ENCODE measurements at regions not wholly inside any gene's neighbourhood (a gene's known extent, or its start where the extent isn't known, plus 50 kb on each side); places are given as distances from the start of the nearest gene placed in this dataset.

DNA sequence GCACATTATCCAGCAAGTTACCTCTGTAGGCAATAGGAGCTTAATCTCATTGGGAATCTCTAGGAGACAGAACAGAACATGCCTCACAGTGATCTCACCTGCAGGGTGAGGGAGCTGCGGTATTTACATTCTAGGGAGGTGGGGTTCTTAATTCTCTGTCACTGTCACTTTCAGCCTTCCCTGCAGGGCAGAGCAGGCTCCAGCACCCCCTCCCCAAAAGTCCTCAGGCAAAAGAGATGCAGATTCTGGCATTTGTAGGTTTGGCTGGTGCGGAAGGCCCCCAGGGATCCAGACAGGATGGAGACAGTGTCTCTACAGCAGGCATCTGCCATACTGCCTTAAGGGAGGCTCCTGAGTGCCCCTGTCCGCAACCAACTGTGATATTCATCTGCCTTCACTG lies 166.4 kb upstream of the ATP6AP2 start:
- H3K4me3 ChIP-seq (ENCODE audit: extremely low read depth, insufficient read depth, low read length, poor library complexity, severe bottlenecking), result no peak overlapping the region
- H3K27ac ChIP-seq (ENCODE audit: low read depth, low read length, severe bottlenecking), result no peak overlapping the region
- no peaks in the 10 kb centered on the region for H3K36me3 ChIP-seq (ENCODE audit: control insufficient read depth, insufficient read depth, low read length)
- H3K9me3 ChIP-seq (ENCODE audit: control insufficient read depth, low read length), result no peaks in the 10 kb centered on the region
- no peaks in the 10 kb centered on the region for H3K4me1 ChIP-seq (ENCODE audit: control insufficient read depth, insufficient read depth, low read length, poor library complexity, severe bottlenecking)
- WGBS, 2 experiments (ENCODE audit: insufficient coverage in 2 of 2), result 100% methylated on average over 1 of the region's 3 CpGs; no CpG with 5 or more reads in 1 of the 2 experiments

DNA sequence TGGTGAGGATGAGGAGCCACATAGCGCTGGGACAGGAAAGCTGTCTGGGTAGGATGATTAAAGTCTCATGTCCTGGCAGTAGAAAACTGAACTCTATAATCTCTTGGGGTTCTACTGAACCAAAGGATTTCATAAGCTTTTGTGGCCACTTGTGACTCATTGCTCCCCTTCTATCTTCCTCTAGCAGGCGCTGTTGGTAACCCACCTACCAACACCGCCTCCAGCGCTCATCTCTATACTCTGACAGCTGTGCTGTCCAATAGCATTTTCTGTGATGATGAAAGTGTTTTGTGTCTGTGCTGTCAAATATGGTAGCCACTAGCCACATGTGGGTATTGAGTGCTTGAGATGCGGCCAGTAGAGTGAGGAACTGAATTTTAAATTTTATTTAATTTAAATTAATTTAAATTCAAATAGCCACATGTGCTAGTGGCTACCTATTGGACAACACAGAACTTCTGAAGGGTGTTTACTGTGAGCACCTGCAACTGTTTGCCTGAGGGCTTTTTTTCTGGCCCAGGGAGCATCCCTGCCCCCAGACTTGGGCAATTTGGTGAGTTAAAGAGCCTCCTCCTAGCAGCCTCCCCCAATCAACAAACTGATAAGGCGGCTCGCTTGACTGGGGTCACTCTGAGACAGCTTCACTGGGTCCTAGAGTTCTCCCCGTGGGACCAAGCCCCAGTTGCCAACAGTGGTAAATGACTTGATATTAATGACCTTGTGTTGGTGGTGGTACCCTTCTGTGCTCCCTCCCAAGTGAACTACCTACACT lies 169.2 kb upstream of the ATP6AP2 start:
- Histone ChIP-seq H3K4me1 (ENCODE audit: control insufficient read depth, insufficient read depth, low read length, poor library complexity, severe bottlenecking) (no peaks in the 10 kb centered on the region), H3K27ac (ENCODE audit: low read depth, low read length, severe bottlenecking) (no peak overlapping the region), H3K4me3 (ENCODE audit: extremely low read depth, insufficient read depth, low read length, poor library complexity, severe bottlenecking) (no peak overlapping the region), H3K36me3 (ENCODE audit: control insufficient read depth, insufficient read depth, low read length) (no peaks in the 10 kb centered on the region), H3K9me3 (ENCODE audit: control insufficient read depth, low read length) (no peaks in the 10 kb centered on the region)
- WGBS, 2 experiments (ENCODE audit: insufficient coverage in 2 of 2), result no CpG with 5 or more reads among the region's 8 CpGs

DNA sequence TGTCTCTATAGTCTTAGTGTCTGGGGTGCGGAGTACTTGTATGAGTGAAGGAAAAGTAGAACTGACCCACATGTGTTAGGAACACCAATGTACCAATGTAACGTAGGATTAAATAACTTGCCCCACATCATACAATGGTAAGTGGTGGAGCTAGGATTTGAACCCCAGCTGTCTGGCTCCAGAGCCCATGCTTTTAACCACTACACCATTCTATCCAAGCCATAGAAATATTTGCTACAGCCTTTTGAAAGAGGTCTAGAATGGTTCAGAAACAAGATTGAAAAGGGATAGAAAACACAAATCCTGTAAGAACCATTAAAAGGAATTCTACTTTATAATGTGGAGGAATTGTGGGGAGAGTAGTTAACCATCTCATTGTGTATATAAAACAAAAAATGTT lies 169.9 kb upstream of the ATP6AP2 start:
- no CpG with 5 or more reads among the region's 2 CpGs for whole genome bisulfite sequencing, 2 experiments (ENCODE audit: insufficient coverage in 2 of 2)
- Histone ChIP-seq H3K36me3 (ENCODE audit: control insufficient read depth, insufficient read depth, low read length) (no peaks in the 10 kb centered on the region), H3K4me1 (ENCODE audit: control insufficient read depth, insufficient read depth, low read length, poor library complexity, severe bottlenecking) (no peaks in the 10 kb centered on the region)

DNA sequence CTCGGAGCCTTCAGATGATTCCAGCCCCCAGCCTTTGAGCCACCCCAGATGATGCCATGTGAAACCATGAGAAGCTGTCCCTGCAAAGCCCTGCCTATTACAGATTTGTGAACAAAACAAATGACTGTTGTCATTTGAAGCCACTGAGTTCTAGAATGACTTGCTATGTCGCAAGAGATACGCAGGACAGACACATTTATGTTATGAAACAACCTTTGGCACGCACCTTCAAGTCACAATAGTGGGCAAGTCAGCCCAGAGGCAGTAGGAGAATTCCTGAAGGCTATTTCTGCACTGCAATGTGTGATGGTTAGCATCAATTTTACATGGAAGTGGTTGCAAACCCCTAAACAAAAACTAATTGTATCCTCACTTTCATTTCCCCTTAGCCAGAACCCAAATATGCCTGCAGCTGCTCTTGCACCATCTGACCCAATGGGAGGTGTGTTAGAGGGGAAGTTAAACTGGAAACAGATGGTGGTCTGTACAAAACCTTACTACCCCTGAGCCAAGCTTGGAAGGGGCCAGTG lies 174.4 kb upstream of the ATP6AP2 start:
- Histone ChIP-seq H3K4me3 (ENCODE audit: extremely low read depth, insufficient read depth, low read length, poor library complexity, severe bottlenecking) (no peak overlapping the region), H3K4me1 (ENCODE audit: control insufficient read depth, insufficient read depth, low read length, poor library complexity, severe bottlenecking) (peaks cover 2% of the 10 kb centered on the region), H3K27ac (ENCODE audit: low read depth, low read length, severe bottlenecking) (no peak overlapping the region), H3K36me3 (ENCODE audit: control insufficient read depth, insufficient read depth, low read length) (no peaks in the 10 kb centered on the region), H3K9me3 (ENCODE audit: control insufficient read depth, low read length) (no peaks in the 10 kb centered on the region)
- 67% methylated on average over 3 of the region's 4 CpGs for WGBS, 2 experiments (ENCODE audit: insufficient coverage in 2 of 2)

More for the DNA sequence above, 169.9 kb upstream of the ATP6AP2 start:
- Histone ChIP-seq H3K4me3 (ENCODE audit: extremely low read depth, insufficient read depth, low read length, poor library complexity, severe bottlenecking) (no peak overlapping the region), H3K9me3 (ENCODE audit: control insufficient read depth, low read length) (no peaks in the 10 kb centered on the region), H3K27ac (ENCODE audit: low read depth, low read length, severe bottlenecking) (no peak overlapping the region)

DNA sequence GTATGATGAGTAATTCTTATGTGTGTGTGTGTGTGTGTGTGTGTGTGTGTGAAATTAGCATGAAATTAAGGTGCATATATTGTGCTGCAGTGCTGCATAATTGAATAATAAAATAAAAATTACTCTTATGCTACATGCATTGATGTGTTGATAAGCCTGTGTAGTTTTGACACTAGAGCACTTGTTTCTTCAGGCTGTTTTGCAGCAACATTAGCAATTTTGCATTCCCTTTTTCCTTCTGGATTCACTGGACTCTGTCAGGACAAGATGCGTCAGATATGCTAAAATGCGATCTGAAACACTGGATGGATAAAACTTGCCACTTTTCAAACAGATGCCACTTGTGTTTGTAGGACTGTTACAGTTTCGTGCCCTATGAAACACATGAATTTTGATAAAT lies 175.4 kb upstream of the ATP6AP2 start:
- Histone ChIP-seq H3K9me3 (ENCODE audit: control insufficient read depth, low read length) (no peaks in the 10 kb centered on the region), H3K4me3 (ENCODE audit: extremely low read depth, insufficient read depth, low read length, poor library complexity, severe bottlenecking) (no peak overlapping the region), H3K36me3 (ENCODE audit: control insufficient read depth, insufficient read depth, low read length) (no peaks in the 10 kb centered on the region), H3K27ac (ENCODE audit: low read depth, low read length, severe bottlenecking) (no peak overlapping the region), H3K4me1 (ENCODE audit: control insufficient read depth, insufficient read depth, low read length, poor library complexity, severe bottlenecking) (peaks cover 2% of the 10 kb centered on the region)
- no CpG with 5 or more reads among the region's 3 CpGs for whole genome bisulfite sequencing, 2 experiments (ENCODE audit: insufficient coverage in 2 of 2)

DNA sequence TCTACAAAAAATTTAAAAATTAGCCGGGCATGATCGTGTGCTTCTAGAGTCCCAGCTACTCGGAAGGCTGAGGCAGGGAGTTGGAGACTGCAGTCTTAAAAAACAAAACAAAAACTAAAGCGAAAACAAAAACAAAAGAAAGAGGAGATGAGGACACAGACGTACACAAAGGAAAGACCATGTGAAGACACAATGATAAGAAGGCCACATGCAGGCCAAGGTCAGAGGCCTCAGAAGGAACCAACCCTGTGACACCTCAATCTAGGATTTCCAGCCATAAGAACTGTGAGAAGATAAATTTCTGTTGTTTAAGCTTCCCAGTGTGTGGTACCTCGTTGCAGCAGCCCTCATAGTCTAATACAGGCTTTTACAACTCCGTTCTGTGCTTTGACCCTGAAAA lies 177.0 kb upstream of the ATP6AP2 start:
- Histone ChIP-seq H3K4me1 (ENCODE audit: control insufficient read depth, insufficient read depth, low read length, poor library complexity, severe bottlenecking) (peaks cover 2% of the 10 kb centered on the region), H3K9me3 (ENCODE audit: control insufficient read depth, low read length) (no peaks in the 10 kb centered on the region), H3K36me3 (ENCODE audit: control insufficient read depth, insufficient read depth, low read length) (no peaks in the 10 kb centered on the region), H3K4me3 (ENCODE audit: extremely low read depth, insufficient read depth, low read length, poor library complexity, severe bottlenecking) (no peak overlapping the region), H3K27ac (ENCODE audit: low read depth, low read length, severe bottlenecking) (no peak overlapping the region)
- 90% methylated on average over 5 of the region's 7 CpGs; no CpG with 5 or more reads in 1 of the 2 experiments for WGBS, 2 experiments (ENCODE audit: insufficient coverage in 2 of 2)

DNA sequence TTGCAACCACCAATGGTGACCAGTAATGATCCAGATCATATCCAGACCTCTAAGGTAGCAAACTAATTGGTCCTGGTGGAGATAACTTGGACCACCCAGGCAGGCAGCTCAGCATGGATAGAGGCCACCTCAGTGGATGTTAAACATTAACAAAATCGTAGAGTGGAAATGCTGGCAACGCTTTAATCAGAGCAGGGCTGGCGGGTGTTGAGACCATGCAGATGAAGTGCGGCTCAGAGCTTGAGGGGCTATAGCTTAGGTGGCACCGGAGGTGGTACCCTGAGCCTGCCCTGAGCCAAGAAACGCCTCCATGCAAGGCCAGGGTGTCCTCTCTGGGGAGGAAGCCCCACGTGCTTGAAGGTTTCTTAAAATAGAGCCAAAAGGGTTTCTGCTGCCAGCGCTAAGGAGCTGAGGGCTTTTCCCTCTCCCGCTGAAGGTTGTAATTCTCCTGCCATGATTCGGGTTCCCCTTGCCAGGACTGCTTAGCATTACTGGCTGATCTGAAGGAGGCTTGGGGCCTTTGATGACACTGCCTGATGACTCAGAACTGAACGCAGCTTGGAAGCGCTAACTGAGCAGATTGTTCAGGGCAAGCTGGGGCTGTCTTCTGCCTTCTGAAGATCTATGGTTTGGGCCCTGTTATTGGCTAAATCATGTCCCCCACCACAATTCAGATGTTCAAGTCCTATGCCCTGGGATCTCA lies 177.8 kb upstream of the ATP6AP2 start:
- Histone ChIP-seq H3K36me3 (ENCODE audit: control insufficient read depth, insufficient read depth, low read length) (no peaks in the 10 kb centered on the region), H3K27ac (ENCODE audit: low read depth, low read length, severe bottlenecking) (peak overlapping the region; percentile 10), H3K4me1 (ENCODE audit: control insufficient read depth, insufficient read depth, low read length, poor library complexity, severe bottlenecking) (peaks cover 2% of the 10 kb centered on the region), H3K4me3 (ENCODE audit: extremely low read depth, insufficient read depth, low read length, poor library complexity, severe bottlenecking) (no peak overlapping the region), H3K9me3 (ENCODE audit: control insufficient read depth, low read length) (no peaks in the 10 kb centered on the region)
- WGBS, 2 experiments (ENCODE audit: insufficient coverage in 2 of 2), result 80 to 82% methylated on average over 8 to 10 of the region's 12 CpGs

DNA sequence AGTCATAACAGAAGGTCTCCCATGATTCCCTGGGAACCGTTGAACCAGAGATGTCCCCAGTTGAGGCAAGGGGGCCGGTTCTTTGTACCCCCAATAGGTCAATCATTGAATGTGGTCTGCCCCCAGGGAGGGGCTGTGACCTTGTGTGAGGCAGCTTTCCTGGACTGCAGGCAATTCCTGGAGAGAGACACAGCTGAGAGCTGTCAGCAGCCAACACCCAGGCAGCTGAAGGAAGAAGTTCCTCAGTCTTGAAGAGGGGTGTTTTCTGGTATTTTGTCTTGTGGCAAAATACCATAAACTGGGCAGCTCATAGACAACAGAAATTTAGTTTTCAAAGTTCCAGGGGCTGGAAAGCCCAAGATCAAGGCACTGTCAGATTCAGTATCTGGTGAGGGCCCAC lies 185.7 kb upstream of the ATP6AP2 start:
- no peaks in the 10 kb centered on the region for H3K36me3 ChIP-seq (ENCODE audit: control insufficient read depth, insufficient read depth, low read length)
- 100% methylated on average over 1 to 2 of the region's 2 CpGs for WGBS, 2 experiments (ENCODE audit: insufficient coverage in 2 of 2)
- no peaks in the 10 kb centered on the region for H3K4me1 ChIP-seq (ENCODE audit: control insufficient read depth, insufficient read depth, low read length, poor library complexity, severe bottlenecking)
- no peaks in the 10 kb centered on the region for H3K9me3 ChIP-seq (ENCODE audit: control insufficient read depth, low read length)
- H3K4me3 ChIP-seq (ENCODE audit: extremely low read depth, insufficient read depth, low read length, poor library complexity, severe bottlenecking), result no peak overlapping the region
- H3K27ac ChIP-seq (ENCODE audit: low read depth, low read length, severe bottlenecking), result no peak overlapping the region

DNA sequence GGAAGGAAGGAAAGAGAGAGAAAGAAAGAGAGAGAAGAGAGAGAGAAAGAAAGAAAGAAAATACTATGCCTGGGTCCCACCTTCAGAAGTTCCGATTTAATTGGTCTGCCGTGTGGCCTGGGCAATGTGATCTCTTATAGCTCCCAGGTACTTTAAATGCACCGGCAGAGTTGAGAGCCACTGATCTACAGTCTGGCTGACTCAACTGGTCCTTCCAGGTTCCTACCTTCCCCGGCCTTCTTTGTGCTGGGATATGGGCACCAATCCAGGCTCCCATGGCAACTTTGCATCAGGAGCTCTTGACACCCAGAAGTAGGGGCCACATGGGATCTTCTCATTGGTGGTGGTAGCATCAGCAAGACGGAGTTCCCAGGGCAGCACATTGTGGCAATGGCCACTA lies 186.5 kb upstream of the ATP6AP2 start:
- H3K27ac ChIP-seq (ENCODE audit: low read depth, low read length, severe bottlenecking), result no peak overlapping the region
- no peaks in the 10 kb centered on the region for H3K4me1 ChIP-seq (ENCODE audit: control insufficient read depth, insufficient read depth, low read length, poor library complexity, severe bottlenecking)
- no peak overlapping the region for H3K4me3 ChIP-seq (ENCODE audit: extremely low read depth, insufficient read depth, low read length, poor library complexity, severe bottlenecking)
- no peaks in the 10 kb centered on the region for H3K36me3 ChIP-seq (ENCODE audit: control insufficient read depth, insufficient read depth, low read length)
- H3K9me3 ChIP-seq (ENCODE audit: control insufficient read depth, low read length), result no peaks in the 10 kb centered on the region
- 88 to 100% methylated on average over 2 to 3 of the region's 5 CpGs for WGBS, 2 experiments (ENCODE audit: insufficient coverage in 2 of 2)

DNA sequence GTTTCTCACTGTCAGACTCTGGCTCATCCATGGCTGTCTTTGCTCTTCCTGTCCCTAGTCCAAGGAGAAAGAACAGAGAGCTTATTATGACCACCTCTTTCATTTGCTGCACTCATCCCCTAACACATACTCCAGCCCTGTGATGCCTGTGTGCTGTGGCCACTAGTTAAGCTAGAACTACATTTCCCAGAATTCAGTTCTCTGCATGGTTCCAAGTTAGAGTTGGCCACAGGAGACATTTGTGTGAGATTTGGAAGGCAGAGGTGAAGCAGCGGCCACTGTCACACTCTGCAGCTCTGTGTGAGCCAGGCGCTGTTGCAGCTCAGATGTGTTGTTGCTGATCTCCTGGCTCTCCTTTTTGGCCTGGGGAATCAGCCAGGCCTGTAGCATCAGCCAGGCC lies 188.2 kb upstream of the ATP6AP2 start:
- Histone ChIP-seq H3K9me3 (ENCODE audit: control insufficient read depth, low read length) (no peaks in the 10 kb centered on the region), H3K36me3 (ENCODE audit: control insufficient read depth, insufficient read depth, low read length) (no peaks in the 10 kb centered on the region), H3K4me3 (ENCODE audit: extremely low read depth, insufficient read depth, low read length, poor library complexity, severe bottlenecking) (no peak overlapping the region), H3K4me1 (ENCODE audit: control insufficient read depth, insufficient read depth, low read length, poor library complexity, severe bottlenecking) (no peaks in the 10 kb centered on the region), H3K27ac (ENCODE audit: low read depth, low read length, severe bottlenecking) (no peak overlapping the region)
- 60 to 71% methylated on average over 1 to 2 of the region's 2 CpGs for WGBS, 2 experiments (ENCODE audit: insufficient coverage in 2 of 2)

DNA sequence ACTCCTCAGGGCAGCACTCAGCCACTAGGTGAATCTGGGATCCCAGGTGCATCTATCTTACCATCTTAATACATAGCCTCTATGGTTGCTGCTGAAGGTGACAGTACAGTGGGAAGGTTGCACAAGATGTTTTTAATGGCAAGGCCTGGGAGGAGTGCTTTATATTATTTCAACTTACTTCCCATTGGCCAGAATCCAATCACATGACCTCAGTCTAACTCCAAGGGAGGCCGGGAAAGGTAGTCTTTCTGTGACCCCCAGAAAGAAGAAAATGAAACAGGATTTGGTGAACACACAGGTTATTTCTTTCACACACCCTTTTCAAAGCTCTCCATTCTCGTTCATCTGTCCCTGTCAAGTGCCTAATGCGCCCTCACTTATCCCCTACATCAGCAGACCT lies 189.1 kb upstream of the ATP6AP2 start:
- WGBS, 2 experiments (ENCODE audit: insufficient coverage in 2 of 2), result no CpG with 5 or more reads among the region's 3 CpGs
- Histone ChIP-seq H3K9me3 (ENCODE audit: control insufficient read depth, low read length) (no peaks in the 10 kb centered on the region), H3K4me1 (ENCODE audit: control insufficient read depth, insufficient read depth, low read length, poor library complexity, severe bottlenecking) (no peaks in the 10 kb centered on the region), H3K27ac (ENCODE audit: low read depth, low read length, severe bottlenecking) (no peak overlapping the region), H3K36me3 (ENCODE audit: control insufficient read depth, insufficient read depth, low read length) (no peaks in the 10 kb centered on the region), H3K4me3 (ENCODE audit: extremely low read depth, insufficient read depth, low read length, poor library complexity, severe bottlenecking) (no peak overlapping the region)
